ENCODE measurements at regions not wholly inside any gene's neighbourhood (a gene's known extent, or its start where the extent isn't known, plus 50 kb on each side); places are given as distances from the start of the nearest gene placed in this dataset.

DNA sequence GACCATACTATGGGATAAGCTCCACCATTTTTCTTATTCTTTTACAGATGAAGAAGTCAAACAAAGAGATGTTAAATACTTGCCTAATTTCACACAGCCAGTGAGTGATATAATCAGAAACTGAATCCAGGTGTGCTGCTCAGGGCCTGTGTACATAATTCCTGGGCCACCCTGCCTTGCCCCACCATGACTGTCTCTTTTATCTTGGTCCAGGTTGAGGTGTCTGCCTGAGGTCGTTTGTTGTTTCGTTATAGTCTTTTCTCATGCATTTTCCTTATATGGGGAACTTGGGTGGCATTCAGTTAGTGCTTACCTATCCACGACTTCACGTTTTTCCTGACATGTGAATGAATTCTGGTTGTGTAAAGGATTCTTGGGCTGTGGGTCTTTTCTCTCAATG lies 277.6 kb downstream of the COL12A1 start:
- no peak overlapping the region for H2AFZ ChIP-seq (ENCODE audit: low read length)
- H3F3A ChIP-seq (ENCODE audit: insufficient read depth, low read length), result no peaks in the 10 kb centered on the region
- H3K27me3 ChIP-seq (ENCODE audit: insufficient read depth, low read length), result no peaks in the 10 kb centered on the region

DNA sequence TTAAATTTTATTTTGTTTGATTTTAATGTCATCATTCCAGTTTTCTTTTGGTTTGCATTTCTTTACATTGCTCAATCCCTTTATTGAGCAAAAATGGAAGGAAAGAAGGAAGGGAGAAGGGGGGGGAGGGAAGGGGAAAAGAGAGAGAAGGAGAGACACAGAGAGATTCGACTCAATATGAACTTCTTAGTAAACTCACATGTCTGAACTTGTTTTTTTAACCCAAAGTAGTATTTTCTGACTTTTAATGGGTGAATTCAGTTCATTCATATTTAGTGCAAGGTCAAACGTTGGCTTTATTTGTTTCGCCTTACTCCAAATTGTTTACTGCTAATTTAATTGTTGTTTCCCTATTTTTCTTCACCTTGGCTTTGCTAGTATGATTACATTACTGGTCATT lies 278.6 kb downstream of the COL12A1 start:
- Histone ChIP-seq H3K9me2 (ENCODE audit: low read depth, low read length) (no peaks in the 10 kb centered on the region), H3K4me3 (ENCODE audit: low read depth, low read length, poor library complexity, severe bottlenecking) (no peak overlapping the region), H3K9ac (ENCODE audit: low read length) (no peak overlapping the region), H3K79me2 (ENCODE audit: insufficient read depth, low read length) (no peaks in the 10 kb centered on the region), H3K27me3 (ENCODE audit: insufficient read depth, low read length) (no peaks in the 10 kb centered on the region), H3K4me1 (ENCODE audit: insufficient read depth, low read length, severe bottlenecking) (no peaks in the 10 kb centered on the region), H3K36me3 (ENCODE audit: insufficient read depth, low read length) (no peaks in the 10 kb centered on the region), H2AFZ (ENCODE audit: low read length) (no peak overlapping the region), H4K20me1 (ENCODE audit: insufficient read depth, low read length) (no peaks in the 10 kb centered on the region), H3K9me3 (ENCODE audit: low read length) (no peaks in the 10 kb centered on the region), H3K4me2 (ENCODE audit: low read length) (no peak overlapping the region), H3F3A (ENCODE audit: insufficient read depth, low read length) (no peaks in the 10 kb centered on the region), H3K27ac (ENCODE audit: low read depth, low read length, poor library complexity, severe bottlenecking) (no peak overlapping the region)
- TF ChIP-seq, protein P1, sequence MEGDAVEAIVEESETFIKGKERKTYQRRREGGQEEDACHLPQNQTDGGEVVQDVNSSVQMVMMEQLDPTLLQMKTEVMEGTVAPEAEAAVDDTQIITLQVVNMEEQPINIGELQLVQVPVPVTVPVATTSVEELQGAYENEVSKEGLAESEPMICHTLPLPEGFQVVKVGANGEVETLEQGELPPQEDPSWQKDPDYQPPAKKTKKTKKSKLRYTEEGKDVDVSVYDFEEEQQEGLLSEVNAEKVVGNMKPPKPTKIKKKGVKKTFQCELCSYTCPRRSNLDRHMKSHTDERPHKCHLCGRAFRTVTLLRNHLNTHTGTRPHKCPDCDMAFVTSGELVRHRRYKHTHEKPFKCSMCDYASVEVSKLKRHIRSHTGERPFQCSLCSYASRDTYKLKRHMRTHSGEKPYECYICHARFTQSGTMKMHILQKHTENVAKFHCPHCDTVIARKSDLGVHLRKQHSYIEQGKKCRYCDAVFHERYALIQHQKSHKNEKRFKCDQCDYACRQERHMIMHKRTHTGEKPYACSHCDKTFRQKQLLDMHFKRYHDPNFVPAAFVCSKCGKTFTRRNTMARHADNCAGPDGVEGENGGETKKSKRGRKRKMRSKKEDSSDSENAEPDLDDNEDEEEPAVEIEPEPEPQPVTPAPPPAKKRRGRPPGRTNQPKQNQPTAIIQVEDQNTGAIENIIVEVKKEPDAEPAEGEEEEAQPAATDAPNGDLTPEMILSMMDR (IDR thresholded peaks at IDR 0.05; ENCODE audit: low read length), result no peak
- TF ChIP-seq EZH2 (IDR thresholded peaks at IDR 0.05; ENCODE audit: borderline replicate concordance, low read length), result no peak

More for the DNA sequence above, 277.6 kb downstream of the COL12A1 start:
- no peaks in the 10 kb centered on the region for H3K4me1 ChIP-seq (ENCODE audit: insufficient read depth, low read length, severe bottlenecking)
- H3K27ac ChIP-seq (ENCODE audit: low read depth, low read length, poor library complexity, severe bottlenecking), result no peak overlapping the region
- TF ChIP-seq EZH2 (IDR thresholded peaks at IDR 0.05; ENCODE audit: borderline replicate concordance, low read length), result no peak
- TF ChIP-seq, protein P1 (IDR thresholded peaks at IDR 0.05; ENCODE audit: low read length), result no peak
- no peaks in the 10 kb centered on the region for H3K79me2 ChIP-seq (ENCODE audit: insufficient read depth, low read length)
- no peak overlapping the region for H3K4me2 ChIP-seq (ENCODE audit: low read length)
- no peak overlapping the region for H3K4me3 ChIP-seq (ENCODE audit: low read depth, low read length, poor library complexity, severe bottlenecking)
- no peaks in the 10 kb centered on the region for H3K9me3 ChIP-seq (ENCODE audit: low read length)
- no peaks in the 10 kb centered on the region for H3K36me3 ChIP-seq (ENCODE audit: insufficient read depth, low read length)
- no peak overlapping the region for H3K9ac ChIP-seq (ENCODE audit: low read length)
- no peaks in the 10 kb centered on the region for H4K20me1 ChIP-seq (ENCODE audit: insufficient read depth, low read length)
- H3K9me2 ChIP-seq (ENCODE audit: low read depth, low read length), result no peaks in the 10 kb centered on the region

DNA sequence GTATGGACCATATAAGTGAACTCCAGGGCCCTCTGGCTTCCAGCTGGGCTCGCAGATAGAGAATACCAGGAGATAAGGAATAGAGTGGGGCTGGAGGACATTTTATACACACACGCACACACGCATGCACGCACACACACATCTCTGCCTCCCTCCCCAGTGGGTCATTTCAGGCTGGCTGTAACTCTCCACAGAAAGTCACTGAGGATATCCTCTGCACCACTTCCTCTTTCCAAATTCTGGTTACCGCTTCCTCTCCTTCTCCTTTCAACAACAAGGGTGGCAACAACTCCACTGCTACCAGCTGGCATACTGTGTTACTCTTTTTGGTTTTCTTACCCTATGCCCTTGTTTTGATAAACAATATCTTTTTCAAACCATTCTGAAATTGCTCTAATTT lies 280.2 kb downstream of the COL12A1 start:
- H3K27ac ChIP-seq (ENCODE audit: low read depth, low read length, poor library complexity, severe bottlenecking), result no peak overlapping the region
- H3K4me1 ChIP-seq (ENCODE audit: insufficient read depth, low read length, severe bottlenecking), result no peaks in the 10 kb centered on the region
- H3F3A ChIP-seq (ENCODE audit: insufficient read depth, low read length), result no peaks in the 10 kb centered on the region
- TF ChIP-seq EZH2 (IDR thresholded peaks at IDR 0.05; ENCODE audit: borderline replicate concordance, low read length), result no peak
- no peak overlapping the region for H3K4me3 ChIP-seq (ENCODE audit: low read depth, low read length, poor library complexity, severe bottlenecking)
- no peaks in the 10 kb centered on the region for H3K27me3 ChIP-seq (ENCODE audit: insufficient read depth, low read length)
- H3K9me2 ChIP-seq (ENCODE audit: low read depth, low read length), result no peaks in the 10 kb centered on the region
- H3K9me3 ChIP-seq (ENCODE audit: low read length), result no peaks in the 10 kb centered on the region
- H3K79me2 ChIP-seq (ENCODE audit: insufficient read depth, low read length), result no peaks in the 10 kb centered on the region
- H3K9ac ChIP-seq (ENCODE audit: low read length), result no peak overlapping the region
- H3K36me3 ChIP-seq (ENCODE audit: insufficient read depth, low read length), result no peaks in the 10 kb centered on the region
- no peak overlapping the region for H2AFZ ChIP-seq (ENCODE audit: low read length)
- H4K20me1 ChIP-seq (ENCODE audit: insufficient read depth, low read length), result no peaks in the 10 kb centered on the region
- no peak overlapping the region for H3K4me2 ChIP-seq (ENCODE audit: low read length)

DNA sequence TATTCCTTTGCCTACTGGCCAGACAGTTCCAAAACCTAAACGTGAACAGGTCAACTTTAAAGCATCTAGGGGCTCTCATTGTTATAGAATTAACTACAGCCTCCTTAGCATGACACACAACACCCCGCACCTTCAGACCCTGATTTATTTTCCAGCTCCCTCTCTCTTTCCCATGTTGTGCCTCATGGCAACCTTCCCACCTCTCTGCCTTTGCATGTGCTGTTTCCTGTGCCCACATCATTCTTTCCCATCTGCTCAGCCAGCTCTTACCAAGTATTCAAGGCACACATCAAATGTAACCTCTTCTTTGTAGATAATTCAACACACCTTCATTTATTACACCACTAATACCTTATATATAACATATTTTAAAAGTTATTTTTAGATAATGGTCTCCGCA lies 291.0 kb downstream of the COL12A1 start:
- no peak for TF ChIP-seq EZH2 (IDR thresholded peaks at IDR 0.05; ENCODE audit: borderline replicate concordance, low read length)
- TF ChIP-seq, protein P1 (IDR thresholded peaks at IDR 0.05; ENCODE audit: low read length), result no peak
- no peaks in the 10 kb centered on the region for H3K9me2 ChIP-seq (ENCODE audit: low read depth, low read length)
- H3K27me3 ChIP-seq (ENCODE audit: insufficient read depth, low read length), result no peaks in the 10 kb centered on the region
- H3K4me2 ChIP-seq (ENCODE audit: low read length), result no peak overlapping the region
- no peak overlapping the region for H3K4me3 ChIP-seq (ENCODE audit: low read depth, low read length, poor library complexity, severe bottlenecking)
- no peaks in the 10 kb centered on the region for H3K9me3 ChIP-seq (ENCODE audit: low read length)
- H2AFZ ChIP-seq (ENCODE audit: low read length), result no peak overlapping the region
- H3F3A ChIP-seq (ENCODE audit: insufficient read depth, low read length), result no peaks in the 10 kb centered on the region
- H3K4me1 ChIP-seq (ENCODE audit: insufficient read depth, low read length, severe bottlenecking), result no peaks in the 10 kb centered on the region
- H3K9ac ChIP-seq (ENCODE audit: low read length), result no peak overlapping the region
- H3K36me3 ChIP-seq (ENCODE audit: insufficient read depth, low read length), result no peaks in the 10 kb centered on the region
- H3K27ac ChIP-seq (ENCODE audit: low read depth, low read length, poor library complexity, severe bottlenecking), result no peak overlapping the region
- no peaks in the 10 kb centered on the region for H4K20me1 ChIP-seq (ENCODE audit: insufficient read depth, low read length)
- H3K79me2 ChIP-seq (ENCODE audit: insufficient read depth, low read length), result no peaks in the 10 kb centered on the region
